HG03135 (cell line): ENCODE measurements at regions not wholly inside any gene's neighbourhood (a gene's known extent, or its start where the extent isn't known, plus 50 kb on each side); places are given as distances from the start of the nearest gene placed in this dataset.
"Not testable (repeated sequence)": the region's sequence is repeated elsewhere in the genome, so short reads cannot be mapped to it uniquely, and the experiment has no call there.

Experiments used
- ATAC-seq: cut with Tn5 transposase; IDR thresholded peaks from one replicate; pipeline ENCODE4 v1.9.1; 2021; ENCODE audit warnings: mild to moderate bottlenecking, moderate library complexity; ENCODE audit not compliant: unreplicated experiment

DNA sequence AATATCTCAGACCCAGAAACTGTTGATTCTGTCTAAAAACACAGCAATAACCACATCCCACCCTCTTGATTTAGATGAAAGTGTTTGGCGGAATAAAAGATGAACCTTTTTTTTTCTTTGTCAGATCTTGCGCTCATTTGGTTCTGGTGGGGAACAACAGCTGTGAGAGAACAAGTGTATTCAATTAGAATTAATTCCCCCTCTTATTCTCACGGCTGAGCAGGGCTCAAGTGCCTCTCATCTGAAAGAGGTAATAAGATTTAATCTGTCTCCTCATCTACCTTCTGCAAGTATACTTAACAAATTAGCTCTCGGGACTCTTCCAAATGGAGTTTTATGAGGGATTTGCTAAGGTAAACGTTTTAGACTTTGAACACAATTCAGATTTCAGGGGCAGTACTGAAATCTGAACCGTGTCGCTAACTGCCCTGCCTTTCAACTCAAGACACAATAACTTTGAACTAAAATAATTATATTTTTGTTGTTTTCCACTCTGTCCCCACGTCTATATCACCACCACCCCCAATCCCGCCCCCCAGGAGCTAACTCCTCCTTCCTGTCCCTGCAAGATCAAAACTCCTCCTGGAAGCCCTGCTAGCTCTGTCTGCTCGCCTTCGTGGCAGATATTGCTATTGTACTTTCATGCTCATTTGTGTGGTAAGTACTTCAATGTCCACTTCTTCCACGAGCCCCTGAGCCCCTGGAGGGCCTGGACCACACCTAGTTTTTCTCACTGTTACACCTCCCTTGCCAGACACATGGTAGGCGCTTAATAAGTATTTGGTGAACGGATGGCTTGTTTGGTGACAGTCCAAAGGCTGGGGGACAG, 54.2 kb upstream of the ROPN1B start:
- ATAC-seq, result not testable (repeated sequence)

DNA sequence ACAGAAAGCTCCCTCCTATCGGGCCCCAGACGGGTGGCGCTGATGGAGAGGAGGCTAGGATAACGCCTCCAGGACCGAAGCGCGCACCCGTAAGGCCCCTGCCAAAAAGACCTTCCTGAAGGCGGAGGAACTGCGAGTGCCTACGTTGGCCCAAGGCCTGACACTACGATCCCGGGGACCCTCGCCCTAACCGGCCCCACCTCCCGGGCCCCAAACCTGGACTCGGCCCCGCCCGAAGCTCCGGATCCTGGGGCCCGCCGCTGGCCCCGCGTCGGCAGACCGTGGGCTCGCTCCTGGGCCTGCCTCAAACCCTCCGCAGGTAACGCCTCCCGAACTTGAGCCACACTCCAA, 53.6 kb upstream of the ROPN1B start:
- not testable (repeated sequence) for ATAC-seq

DNA sequence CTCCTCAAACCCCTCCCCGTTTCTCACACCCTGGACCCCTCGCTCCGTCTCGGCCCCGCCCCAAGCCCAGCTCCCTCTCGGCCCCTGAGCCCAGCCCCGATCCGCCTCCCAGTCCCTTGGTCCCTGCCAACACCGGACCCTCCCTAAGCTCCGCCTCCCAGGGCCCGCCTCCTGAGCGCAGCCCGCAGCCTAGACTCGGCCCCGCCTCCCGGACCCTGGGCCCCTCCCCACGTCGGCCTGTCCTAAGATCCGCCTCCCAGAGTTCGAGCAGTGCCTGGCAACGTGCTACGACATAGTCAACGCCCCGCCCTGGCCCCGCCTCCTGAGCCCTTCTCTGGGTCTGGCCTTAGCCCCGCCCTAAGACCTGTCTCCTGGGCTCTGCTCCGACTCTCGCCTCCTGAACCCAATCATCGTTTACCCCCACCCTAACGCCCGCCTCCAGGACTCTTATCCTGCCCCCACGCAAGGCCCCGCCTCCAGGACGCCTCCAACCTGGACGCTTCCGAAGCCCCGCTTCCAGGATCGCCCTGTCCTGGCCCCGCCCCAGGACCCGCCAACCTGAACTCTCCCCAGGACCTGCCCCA, 53.1 kb upstream of the ROPN1B start:
- ATAC-seq, result peak; percentile 83

DNA sequence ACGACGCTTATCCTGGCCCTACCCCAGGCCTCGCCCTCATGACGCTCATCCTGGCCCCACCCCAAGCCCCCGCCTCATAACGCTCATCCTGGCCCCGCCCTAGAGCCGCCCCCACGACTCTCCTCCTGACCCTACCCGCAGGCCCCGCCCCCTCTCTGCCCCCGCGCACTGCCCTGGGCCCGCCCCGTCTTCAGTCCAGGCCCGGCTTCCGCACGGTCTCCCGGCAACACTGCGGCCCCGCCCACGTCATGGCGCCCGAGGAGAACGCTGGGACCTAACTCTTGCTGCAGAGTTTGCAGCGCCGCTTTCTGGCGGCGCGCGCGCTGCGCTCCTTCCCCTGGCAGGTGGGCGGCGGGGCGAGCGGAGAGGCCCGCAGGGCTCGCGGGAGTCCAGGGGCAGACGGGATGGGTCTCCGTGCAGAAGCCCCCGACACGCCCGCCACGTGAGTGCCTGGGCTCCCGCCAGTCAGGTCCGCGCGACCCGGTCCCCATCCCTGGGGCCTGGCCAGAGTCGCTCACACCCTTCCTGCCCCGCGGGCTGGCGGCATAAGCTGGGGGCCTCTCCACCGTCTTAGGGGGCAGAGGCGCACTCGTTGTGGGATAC, 52.5 kb upstream of the ROPN1B start:
- peak; percentile 90 for ATAC-seq

DNA sequence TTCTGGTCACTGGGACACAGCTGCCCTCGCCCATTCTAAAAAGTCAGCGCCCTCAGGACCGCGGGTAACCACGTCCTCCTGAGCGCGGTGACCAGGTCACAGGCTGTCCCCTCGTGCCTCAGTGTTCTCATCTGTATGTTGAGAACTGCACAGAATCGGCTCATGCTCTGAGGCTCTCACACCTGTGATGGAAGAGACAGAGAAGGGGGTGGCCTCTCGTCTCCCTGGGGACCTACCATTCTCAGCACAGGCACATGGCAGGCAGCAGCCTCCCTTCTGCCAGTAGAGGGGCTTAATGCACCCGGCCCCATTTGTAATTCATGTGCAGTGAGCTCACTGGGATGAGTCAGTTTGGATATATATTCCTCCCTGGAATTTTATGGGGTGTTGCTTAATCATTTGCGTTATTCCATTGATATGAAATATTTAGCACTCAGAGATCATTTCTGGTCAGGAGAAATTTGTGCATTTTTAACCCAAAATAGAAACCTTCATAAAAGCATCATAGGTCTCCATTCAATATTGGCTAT, 51.9 kb upstream of the ROPN1B start:
- ATAC-seq, result not testable (repeated sequence)

DNA sequence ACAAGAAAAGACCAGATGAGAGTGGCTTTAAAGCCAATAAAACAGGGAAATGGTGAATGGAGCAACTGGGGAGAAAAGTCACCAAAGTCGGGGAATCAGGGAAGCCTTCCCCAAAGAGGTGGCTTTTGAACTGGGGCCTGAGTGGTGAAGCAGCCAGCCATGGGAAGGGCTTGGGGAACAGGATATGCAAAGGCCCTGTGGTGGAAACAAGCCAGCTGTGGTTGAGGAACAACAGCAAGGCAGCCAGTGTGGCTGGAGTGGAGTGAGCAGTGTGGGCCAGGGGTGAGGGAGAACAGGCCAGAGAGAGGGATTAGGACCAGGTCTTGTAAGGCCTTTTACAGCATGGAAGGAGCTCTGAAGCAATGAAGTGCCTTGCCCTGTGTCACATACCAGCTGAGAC, 51.0 kb upstream of the ROPN1B start:
- not testable (repeated sequence) for ATAC-seq

DNA sequence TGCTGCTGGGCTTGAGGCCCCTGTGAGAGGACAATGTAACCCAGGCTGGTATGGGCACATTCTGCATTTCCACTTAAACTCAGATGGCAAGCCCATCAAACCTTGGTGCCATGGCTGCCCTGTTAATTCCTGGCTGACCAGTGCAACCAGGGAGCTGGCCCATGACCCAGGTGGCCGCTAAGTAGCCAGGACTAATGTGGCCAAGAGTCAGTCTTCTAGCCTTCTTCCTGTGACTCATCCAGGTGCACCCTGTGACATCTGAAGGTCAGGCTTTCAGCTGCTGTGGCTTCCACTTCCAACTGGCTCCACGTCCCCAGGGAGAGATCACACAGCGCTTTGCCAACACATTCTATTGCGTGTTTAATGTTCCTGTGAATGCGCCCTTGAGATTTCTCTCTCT, 50.5 kb upstream of the ROPN1B start:
- ATAC-seq, result not testable (repeated sequence)

DNA sequence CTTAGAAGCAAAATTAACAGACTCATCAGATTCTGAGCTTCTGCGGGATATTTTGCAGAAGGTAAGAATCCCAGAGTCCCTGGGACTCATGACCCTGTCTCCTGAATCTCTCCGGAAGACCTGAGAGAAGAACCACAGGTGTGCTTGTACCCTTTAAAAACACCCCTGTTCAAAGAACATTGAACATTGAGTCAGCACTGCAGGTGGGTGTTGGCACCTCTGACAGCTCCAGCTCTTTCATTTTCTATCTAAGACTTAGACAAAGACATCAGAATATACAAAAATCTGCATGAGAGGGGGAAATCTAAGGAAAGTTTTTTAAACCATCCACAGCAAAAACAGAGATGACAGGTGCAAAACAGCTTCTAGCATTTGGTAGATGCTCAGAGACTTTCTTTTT, 50.1 kb upstream of the ROPN1B start:
- ATAC-seq, result not testable (repeated sequence)
